HUES64 (cell line): ENCODE measurements at regions not wholly inside any gene's neighbourhood (a gene's known extent, or its start where the extent isn't known, plus 50 kb on each side); places are given as distances from the start of the nearest gene placed in this dataset.

ENCODE experiments used
- H3K27ac ChIP-seq: 2 replicates; pipeline ENCODE4 v1.7.0; 2013; ENCODE audit warnings: low read depth, low read length, inconsistent platforms
- H3K27me3 ChIP-seq: 2 replicates; pipeline ENCODE4 v1.6.1; 2013; ENCODE audit warnings: mild to moderate bottlenecking, low read length; ENCODE audit not compliant: insufficient read depth
- H3K36me3 ChIP-seq: 2 replicates; pipeline ENCODE4 v1.6.1; 2013; ENCODE audit warnings: mild to moderate bottlenecking, low read length; ENCODE audit not compliant: insufficient read depth
- H3K4me1 ChIP-seq: 2 replicates; pipeline ENCODE4 v1.6.1; 2013; ENCODE audit warnings: mild to moderate bottlenecking, low read length, moderate library complexity; ENCODE audit not compliant: insufficient read depth
- H3K4me3 ChIP-seq: 2 replicates; pipeline ENCODE4 v1.5.1; 2013; ENCODE audit warnings: mild to moderate bottlenecking, low read length, moderate library complexity
- H3K9ac ChIP-seq: 2 replicates; pipeline ENCODE4 v1.6.1; 2013; ENCODE audit warnings: mild to moderate bottlenecking, low read depth, low read length
- H3K9me3 ChIP-seq: 2 replicates; pipeline ENCODE4 v1.6.1; 2013; ENCODE audit warnings: low read depth, low read length; ENCODE audit not compliant: insufficient read depth
- WGBS: fragments of 150-250, 120-280 bp; methylation state at CpG from one replicate; pipeline ENCODE4 v1.1.7; 2013; ENCODE audit warnings: missing lambda C conversion rate; 5-methylcytosine and 5-hydroxymethylcytosine counted together

DNA sequence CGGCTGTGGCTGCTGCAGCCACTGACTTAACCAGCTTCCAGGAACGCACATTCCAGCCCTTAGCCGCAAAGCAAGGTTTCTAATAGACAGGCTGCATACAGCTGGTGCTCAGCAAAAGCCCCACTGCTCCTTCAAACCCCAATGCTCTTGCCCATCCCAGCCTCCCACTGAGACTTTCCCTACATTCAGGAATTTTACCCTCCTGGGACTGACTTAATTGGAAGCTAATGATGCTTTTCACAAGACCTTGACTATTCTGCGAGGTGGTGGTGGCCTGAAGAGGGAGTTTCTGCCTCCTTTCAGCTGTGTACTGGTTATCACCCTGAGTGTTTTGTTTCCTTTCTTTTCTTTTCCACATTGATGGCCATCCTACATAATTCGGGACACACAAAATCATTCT, 164.9 kb upstream of the IRX1 start:
- H3K27ac ChIP-seq = no peak overlapping the region
- no peaks in the 10 kb centered on the region for H3K36me3 ChIP-seq
- H3K9ac ChIP-seq = no peak overlapping the region
- H3K4me3 ChIP-seq = no peak overlapping the region
- H3K9me3 ChIP-seq = no peaks in the 10 kb centered on the region
- no peaks in the 10 kb centered on the region for H3K27me3 ChIP-seq
- H3K4me1 ChIP-seq = no peaks in the 10 kb centered on the region; the same call in 1 of the 2 replicates
- WGBS = 70% methylated on average over 5 of the region's 5 CpGs

DNA sequence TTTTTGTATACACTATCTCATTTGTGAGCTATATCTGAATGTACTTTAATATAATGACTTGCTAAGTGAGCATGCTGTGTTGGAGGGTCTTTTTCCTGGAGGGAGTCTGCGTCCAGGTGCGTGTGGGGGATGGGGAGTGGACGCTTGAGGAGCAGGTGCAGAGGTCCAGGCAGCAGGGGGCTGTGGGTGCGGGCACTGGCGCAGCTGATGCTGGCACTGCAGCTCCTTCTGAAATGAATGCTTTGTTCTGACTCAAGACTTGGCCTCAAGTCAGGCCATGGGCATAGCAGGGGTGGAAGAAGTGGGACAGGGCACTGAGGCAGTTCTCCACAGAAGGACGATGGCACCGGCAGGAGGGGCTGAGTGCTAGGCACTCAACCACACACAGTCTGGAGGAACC, 165.7 kb upstream of the IRX1 start:
- H3K4me3 ChIP-seq = no peak overlapping the region
- no peaks in the 10 kb centered on the region for H3K27me3 ChIP-seq
- 80% methylated on average over 7 of the region's 7 CpGs for WGBS
- H3K36me3 ChIP-seq = no peaks in the 10 kb centered on the region
- H3K9me3 ChIP-seq = no peaks in the 10 kb centered on the region
- H3K27ac ChIP-seq = no peak overlapping the region
- H3K4me1 ChIP-seq = no peaks in the 10 kb centered on the region; the same call in 1 of the 2 replicates
- H3K9ac ChIP-seq = no peak overlapping the region

DNA sequence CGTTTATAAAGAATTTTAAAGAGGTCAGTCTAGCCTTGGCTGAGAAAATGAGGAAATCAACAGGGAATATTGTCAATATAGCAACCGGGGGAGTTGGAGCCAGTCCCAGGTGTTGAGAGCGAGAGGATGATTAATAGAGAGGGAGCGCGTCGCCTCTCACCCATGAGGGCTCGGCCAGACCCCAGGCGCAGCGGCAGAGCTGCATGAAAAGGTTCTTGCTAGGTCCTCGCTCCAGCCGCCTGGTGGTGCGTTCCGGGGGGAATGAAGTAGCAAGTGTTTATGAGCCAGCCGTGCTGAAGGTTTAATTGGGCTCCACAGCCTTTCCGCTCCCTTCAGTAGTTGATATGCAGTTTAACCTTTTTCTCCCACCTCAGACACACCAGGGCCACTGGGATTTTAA, 167.3 kb upstream of the IRX1 start:
- H3K9ac ChIP-seq = no peak overlapping the region
- no peak overlapping the region for H3K4me3 ChIP-seq
- H3K27ac ChIP-seq = no peak overlapping the region
- H3K4me1 ChIP-seq = no peaks in the 10 kb centered on the region; the same call in 1 of the 2 replicates
- H3K27me3 ChIP-seq = no peaks in the 10 kb centered on the region
- peaks cover 3% of the 10 kb centered on the region; the same call in 1 of the 2 replicates for H3K9me3 ChIP-seq
- no peaks in the 10 kb centered on the region for H3K36me3 ChIP-seq
- 93% methylated on average over 15 of the region's 15 CpGs for WGBS

DNA sequence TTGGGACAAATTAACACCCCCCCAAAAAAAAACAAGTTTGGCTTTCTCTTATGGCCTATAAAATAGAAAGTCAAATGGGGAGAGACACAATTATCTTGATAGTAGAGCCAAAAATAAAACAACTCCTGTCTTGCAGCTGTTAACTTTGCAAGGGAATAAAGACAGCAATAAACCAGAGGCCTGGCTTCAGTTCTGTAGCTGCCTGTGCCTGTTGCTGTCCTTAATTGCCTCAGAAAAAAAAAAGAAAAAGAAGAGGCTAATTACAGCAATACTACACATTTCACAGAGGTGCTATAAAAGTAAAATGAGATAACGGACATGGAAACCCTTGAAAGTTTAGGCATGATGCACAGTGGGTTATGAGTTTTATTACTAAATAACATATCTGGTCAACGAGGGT, 170.7 kb upstream of the IRX1 start:
- no CpG with 5 or more reads among the region's 2 CpGs for WGBS
- Histone ChIP-seq H3K4me3 (no peak overlapping the region), H3K27me3 (no peaks in the 10 kb centered on the region), H3K4me1 (no peaks in the 10 kb centered on the region), H3K36me3 (no peaks in the 10 kb centered on the region), H3K9ac (no peak overlapping the region), H3K27ac (no peak overlapping the region), H3K9me3 (peaks cover 6% of the 10 kb centered on the region; the same call in 1 of the 2 replicates)

DNA sequence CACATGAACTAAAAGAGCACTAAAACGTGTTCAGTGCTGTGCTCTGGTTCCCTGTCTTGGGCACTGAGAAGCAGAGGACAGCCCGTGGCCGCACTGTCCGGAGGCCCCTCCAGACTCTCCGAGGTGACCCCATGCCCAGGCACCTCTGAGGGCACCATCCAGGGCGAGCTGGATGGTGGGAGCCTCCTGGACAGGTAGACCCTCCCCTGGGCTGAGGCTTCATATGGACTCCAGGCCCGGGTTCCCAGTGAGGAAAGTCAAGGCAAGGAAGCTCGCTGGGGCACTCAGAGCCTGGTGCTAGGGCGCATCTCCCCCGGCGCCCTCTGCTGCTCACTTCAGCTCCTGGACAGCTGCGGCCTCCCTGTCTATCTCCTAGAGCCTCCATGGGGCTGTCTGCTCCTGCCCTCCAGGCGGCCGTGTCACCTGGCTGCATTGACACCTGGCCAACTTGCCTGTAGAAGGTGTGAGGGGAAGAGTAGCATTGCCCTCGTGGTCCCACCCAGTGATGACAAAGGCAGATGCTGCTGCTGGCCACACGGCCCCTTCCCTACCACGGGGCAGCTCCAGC, 178.2 kb upstream of the IRX1 start:
- H3K4me3 ChIP-seq = no peak overlapping the region
- no peaks in the 10 kb centered on the region for H3K27me3 ChIP-seq
- WGBS = 86% methylated on average over 17 of the region's 17 CpGs
- H3K9me3 ChIP-seq = no peaks in the 10 kb centered on the region
- H3K36me3 ChIP-seq = no peaks in the 10 kb centered on the region
- no peaks in the 10 kb centered on the region for H3K4me1 ChIP-seq
- no peak overlapping the region for H3K27ac ChIP-seq
- H3K9ac ChIP-seq = no peak overlapping the region

DNA sequence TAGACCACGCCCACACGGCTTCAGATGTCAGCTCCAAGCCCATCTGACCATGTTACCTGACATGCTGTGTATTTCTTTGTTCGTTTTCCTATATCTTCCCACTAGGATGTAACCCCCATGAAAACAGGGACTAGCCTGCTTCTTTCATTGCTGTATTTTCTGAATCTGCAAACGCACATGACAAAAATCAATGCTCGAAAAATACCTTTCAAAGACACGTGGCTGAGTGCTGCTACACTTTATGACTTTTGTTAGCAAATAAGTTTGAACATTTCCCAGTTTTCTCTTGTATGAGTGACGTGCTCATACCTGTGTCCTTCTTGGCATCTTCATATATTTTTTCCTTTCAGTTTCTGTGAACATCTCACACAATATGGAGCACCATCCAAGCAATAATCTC, 181.3 kb upstream of the IRX1 start:
- 80% methylated on average over 7 of the region's 7 CpGs for WGBS
- H3K9me3 ChIP-seq = peaks cover 19% of the 10 kb centered on the region

DNA sequence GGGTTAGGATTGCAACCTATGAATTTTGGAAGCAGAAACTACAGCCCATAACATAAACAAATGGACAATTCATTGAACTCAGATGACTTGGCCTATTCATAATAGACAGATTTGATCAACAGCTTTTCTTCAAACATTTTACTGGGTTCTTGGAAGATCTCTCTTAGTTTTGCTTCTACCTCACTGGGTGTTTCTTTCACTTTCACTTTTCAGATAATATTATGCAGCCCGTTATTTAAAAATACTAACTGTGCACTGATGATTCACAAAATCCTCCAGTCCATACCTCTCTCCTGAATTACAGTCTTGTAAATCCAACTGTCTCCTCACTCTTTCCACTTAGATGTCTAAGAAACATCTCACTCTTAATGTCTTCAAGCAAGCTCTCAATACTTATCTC, 183.5 kb upstream of the IRX1 start:
- H3K36me3 ChIP-seq = no peaks in the 10 kb centered on the region
- H3K27me3 ChIP-seq = no peaks in the 10 kb centered on the region
- no peak overlapping the region for H3K9ac ChIP-seq
- H3K4me1 ChIP-seq = no peaks in the 10 kb centered on the region
- no peak overlapping the region for H3K27ac ChIP-seq
- H3K9me3 ChIP-seq = peaks cover 19% of the 10 kb centered on the region
- H3K4me3 ChIP-seq = no peak overlapping the region
- 93% methylated on average over 1 of the region's 1 CpG for WGBS

More for the DNA sequence above, 181.3 kb upstream of the IRX1 start:
- no peaks in the 10 kb centered on the region for H3K27me3 ChIP-seq
- no peaks in the 10 kb centered on the region for H3K4me1 ChIP-seq
- H3K27ac ChIP-seq = no peak overlapping the region
- H3K9ac ChIP-seq = no peak overlapping the region
- H3K4me3 ChIP-seq = no peak overlapping the region
- no peaks in the 10 kb centered on the region for H3K36me3 ChIP-seq

DNA sequence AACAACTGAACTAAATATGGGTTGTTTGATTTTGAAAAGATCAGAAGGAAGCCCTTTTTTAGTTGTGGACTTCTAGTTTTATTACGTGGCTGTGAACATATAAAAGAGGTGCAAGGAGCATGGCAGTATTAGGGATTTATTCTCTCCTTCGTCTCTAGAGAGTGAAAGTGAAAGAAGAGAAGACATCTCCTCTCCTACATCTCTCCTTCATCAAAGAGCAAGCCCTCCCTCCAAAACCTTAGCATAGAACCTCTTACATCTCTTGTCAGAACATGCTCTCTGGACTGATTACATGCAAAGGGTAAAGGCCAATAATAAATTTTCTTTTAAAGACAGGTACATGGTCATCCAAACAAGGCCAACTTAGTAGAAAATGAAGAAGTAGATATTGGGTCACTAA, 184.3 kb upstream of the IRX1 start:
- 71% methylated on average over 1 of the region's 2 CpGs for WGBS
- Histone ChIP-seq H3K9me3 (peaks cover 19% of the 10 kb centered on the region), H3K9ac (no peak overlapping the region), H3K36me3 (no peaks in the 10 kb centered on the region), H3K27me3 (no peaks in the 10 kb centered on the region), H3K4me1 (no peaks in the 10 kb centered on the region), H3K27ac (no peak overlapping the region), H3K4me3 (no peak overlapping the region)

DNA sequence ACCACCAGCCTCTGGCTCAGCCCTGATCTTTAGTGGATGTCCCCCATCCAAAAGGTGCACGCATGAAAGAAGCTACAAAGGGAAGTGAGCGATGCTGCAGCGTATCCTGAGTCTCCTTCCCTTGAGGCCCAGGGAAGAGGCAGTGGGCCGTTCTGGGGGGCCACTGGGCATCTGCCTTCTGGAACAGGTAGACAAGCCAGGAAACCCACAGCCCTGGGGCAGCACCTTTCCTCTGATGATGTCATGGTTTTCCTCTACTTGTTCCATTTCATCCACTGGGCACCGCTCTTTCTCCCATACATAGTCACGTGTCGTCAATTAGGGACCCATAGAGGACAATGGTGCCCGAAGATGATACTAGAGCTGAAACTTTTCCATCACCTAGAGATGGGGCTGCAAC, 194.0 kb upstream of the IRX1 start:
- WGBS = 71% methylated on average over 8 of the region's 8 CpGs
- H3K27me3 ChIP-seq = no peaks in the 10 kb centered on the region

DNA sequence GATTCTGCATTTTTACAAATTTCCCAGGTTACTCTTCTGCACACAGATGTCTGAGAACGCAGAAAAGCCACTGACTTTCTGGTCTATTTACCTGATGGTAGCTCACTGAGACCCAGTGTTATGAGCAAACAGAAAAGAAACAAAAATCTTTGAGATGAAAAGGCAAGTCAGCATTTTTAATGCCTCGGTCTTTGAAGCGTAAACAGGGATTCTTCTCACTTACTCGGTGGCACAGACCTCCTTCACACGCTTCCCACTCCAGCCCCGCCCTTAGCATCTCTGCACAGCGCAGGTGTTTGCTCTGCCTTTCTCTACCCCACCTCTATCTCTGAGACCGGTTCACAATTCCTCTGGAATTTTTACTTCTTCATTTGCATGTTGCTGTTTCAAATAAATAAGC, 195.0 kb upstream of the IRX1 start:
- Histone ChIP-seq H3K9ac (no peak overlapping the region), H3K27ac (no peak overlapping the region), H3K36me3 (no peaks in the 10 kb centered on the region), H3K27me3 (no peaks in the 10 kb centered on the region), H3K4me3 (no peak overlapping the region), H3K4me1 (peaks cover 3% of the 10 kb centered on the region; the same call in 1 of the 2 replicates), H3K9me3 (no peaks in the 10 kb centered on the region; the same call in 1 of the 2 replicates)
- 92% methylated on average over 8 of the region's 8 CpGs for WGBS

More for the DNA sequence above, 194.0 kb upstream of the IRX1 start:
- H3K4me3 ChIP-seq = no peak overlapping the region
- no peaks in the 10 kb centered on the region for H3K36me3 ChIP-seq
- no peaks in the 10 kb centered on the region for H3K4me1 ChIP-seq
- peaks cover 3% of the 10 kb centered on the region; the same call in 1 of the 2 replicates for H3K9me3 ChIP-seq
- H3K27ac ChIP-seq = no peak overlapping the region
- no peak overlapping the region for H3K9ac ChIP-seq

DNA sequence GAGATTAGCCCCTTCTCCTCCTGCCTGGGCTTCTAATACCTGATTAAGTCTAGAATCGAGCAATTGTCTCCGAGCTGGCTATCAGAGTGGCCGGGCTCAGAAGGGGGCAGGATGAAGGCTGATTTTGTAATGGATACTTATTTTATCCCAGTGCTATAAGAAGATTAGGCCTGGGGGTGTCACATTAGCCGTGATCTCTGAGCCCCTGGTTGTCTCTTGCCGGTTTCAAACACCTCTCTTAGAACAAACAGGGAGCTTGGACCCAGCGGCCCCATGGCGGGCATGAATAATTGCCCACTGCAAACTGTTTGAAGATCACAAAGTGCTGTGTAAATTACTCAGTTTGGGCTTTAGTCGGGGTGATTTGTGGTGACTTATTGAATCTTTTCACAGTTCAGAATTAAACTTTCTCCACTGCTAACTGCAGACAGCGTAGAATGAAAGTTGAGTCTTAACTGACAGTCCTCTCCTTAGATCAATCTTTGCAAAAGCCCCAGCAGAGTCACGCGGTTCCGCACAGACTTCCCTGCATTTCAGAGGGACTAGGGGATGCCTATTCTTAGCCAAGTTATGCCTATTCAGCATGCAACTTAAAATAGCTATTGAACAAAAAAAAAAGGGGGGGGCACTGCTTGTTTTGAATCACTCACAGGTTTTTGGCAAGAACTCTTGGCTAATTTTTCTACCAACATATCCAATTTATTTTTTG, 200.6 kb upstream of the IRX1 start:
- Histone ChIP-seq H3K4me1 (peaks cover 12% of the 10 kb centered on the region; the same call in 1 of the 2 replicates), H3K9ac (no peak overlapping the region), H3K36me3 (no peaks in the 10 kb centered on the region), H3K27me3 (no peaks in the 10 kb centered on the region), H3K9me3 (no peaks in the 10 kb centered on the region; the same call in 1 of the 2 replicates), H3K27ac (no peak overlapping the region), H3K4me3 (no peak overlapping the region)
- 47% methylated on average over 12 of the region's 12 CpGs for WGBS
